ENCODE measurements at regions not wholly inside any gene's neighbourhood (a gene's known extent, or its start where the extent isn't known, plus 50 kb on each side); places are given as distances from the start of the nearest gene placed in this dataset.

DNA sequence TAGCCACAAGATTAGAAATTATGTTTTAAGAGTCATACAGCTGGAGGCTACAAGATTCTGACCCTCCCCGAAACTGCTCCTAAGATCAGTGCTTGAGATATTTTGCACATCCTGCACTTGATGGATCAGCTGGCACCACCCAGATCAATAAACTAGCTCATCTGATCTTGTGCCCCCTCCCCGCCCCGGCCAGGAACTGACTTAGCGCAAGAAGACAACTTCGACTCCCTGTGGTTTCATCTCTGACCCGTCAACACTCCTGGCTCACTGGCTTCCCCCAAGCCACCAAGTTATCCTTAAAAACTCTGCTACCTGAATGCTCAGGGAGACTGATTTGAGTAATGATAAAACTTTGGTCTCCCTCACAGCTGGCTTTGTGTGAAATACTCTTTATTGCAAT is 73.5 kb upstream of the NPSR1 start:
- no peak overlapping the region for H3K4me2 ChIP-seq
- H3K36me3 ChIP-seq (ENCODE audit: low read depth) = no peaks in the 10 kb centered on the region
- DNase-seq = no peak
- H3K79me2 ChIP-seq (ENCODE audit: low read depth) = no peaks in the 10 kb centered on the region
- H3K4me1 ChIP-seq (replicated peaks; ENCODE audit: insufficient read depth) = no peaks in the 10 kb centered on the region
- TF ChIP-seq EZH2 (IDR thresholded peaks at IDR 0.05; ENCODE audit: low read depth) = no peak
- no peak for TF ChIP-seq CTCF (conservative IDR thresholded peaks at IDR 0.05)
- POLR2A ChIA-PET (ENCODE audit: unreplicated experiment) = no interaction called here
- intact Hi-C loops (cut with micrococcal nuclease; ENCODE audit: unreplicated experiment) = no loop called here
- peaks cover 16% of the 10 kb centered on the region; the same call in 1 of the 2 replicates for H3K27me3 ChIP-seq (ENCODE audit: insufficient read depth, low read depth)
- no peak overlapping the region for H3K27ac ChIP-seq
- no TSS peak for BruUV-seq (replicated peaks)
- no peaks in the 10 kb centered on the region for H3K9me3 ChIP-seq (ENCODE audit: insufficient read depth, low read depth)
- no peaks in the 10 kb centered on the region; the same call in 1 of the 2 replicates for H3K9me2 ChIP-seq (ENCODE audit: insufficient read depth)
- CTCF ChIA-PET = no interaction called here
- H3F3A ChIP-seq (ENCODE audit: insufficient read depth, low read depth) = no peaks in the 10 kb centered on the region
- H3K4me3 ChIP-seq = no peak overlapping the region
- no peak overlapping the region for H2AFZ ChIP-seq
- no peaks in the 10 kb centered on the region for H4K20me1 ChIP-seq (ENCODE audit: insufficient read depth)

GRCh38 chr7:34596887-34597286 is 61.1 kb upstream of the NPSR1 start:
- BruUV-seq (replicated peaks) = no TSS peak
- ChIA-PET CTCF (interaction anchor here (1.2 to 1.4 kb wide), 2 partner anchors 276 to 462 kb away, joined by 5 to 8 read pairs; no protein-coding TSS in a partner anchor), POLR2A (ENCODE audit: unreplicated experiment) (no interaction called here)

DNA sequence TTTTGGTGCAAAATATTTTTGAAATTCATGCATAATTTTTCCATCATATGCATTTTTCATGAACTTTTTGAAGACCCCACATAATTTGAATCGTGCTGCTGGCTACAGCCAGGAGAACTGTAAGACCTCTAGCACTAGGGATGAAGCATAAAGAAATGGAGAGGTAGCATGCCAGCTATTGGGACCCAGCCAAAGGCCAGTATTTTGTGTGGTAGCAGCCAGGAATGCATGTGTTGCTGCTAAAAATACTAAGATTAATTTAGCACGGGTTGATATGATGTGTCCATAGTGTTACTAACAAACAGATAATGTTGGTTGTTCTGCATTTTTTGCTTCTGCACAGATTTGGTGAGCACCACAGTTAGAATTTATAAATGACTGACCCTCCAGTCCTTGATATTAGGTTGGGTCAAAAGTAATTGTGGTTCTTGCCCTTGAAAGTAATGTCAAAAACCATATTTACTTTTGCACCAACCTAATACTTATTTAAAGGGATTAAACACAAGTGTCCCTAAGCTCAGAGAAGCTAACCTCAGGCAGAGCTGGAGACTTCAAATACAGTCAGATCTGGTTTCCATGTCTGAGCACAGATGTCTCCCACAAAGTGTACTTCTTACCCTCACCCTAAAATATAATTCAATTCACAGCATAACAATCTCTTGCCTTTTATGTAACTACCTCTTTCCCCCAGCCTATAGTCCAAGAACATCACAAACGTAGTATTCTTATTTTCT is 54.1 kb upstream of the NPSR1 start:
- Histone ChIP-seq H3K4me3 (no peak overlapping the region), H3K4me2 (no peak overlapping the region), H3F3A (ENCODE audit: insufficient read depth, low read depth) (no peaks in the 10 kb centered on the region), H3K9me2 (ENCODE audit: insufficient read depth) (no peaks in the 10 kb centered on the region), H3K79me2 (ENCODE audit: low read depth) (no peaks in the 10 kb centered on the region), H4K20me1 (ENCODE audit: insufficient read depth) (no peaks in the 10 kb centered on the region), H3K9me3 (ENCODE audit: insufficient read depth, low read depth) (no peaks in the 10 kb centered on the region), H3K4me1 (replicated peaks; ENCODE audit: insufficient read depth) (no peaks in the 10 kb centered on the region), H3K27me3 (ENCODE audit: insufficient read depth, low read depth) (peaks cover 18% of the 10 kb centered on the region), H2AFZ (no peak overlapping the region), H3K36me3 (ENCODE audit: low read depth) (no peaks in the 10 kb centered on the region), H3K27ac (no peak overlapping the region)
- TF ChIP-seq EZH2 (IDR thresholded peaks at IDR 0.05; ENCODE audit: low read depth) (no peak), CTCF (conservative IDR thresholded peaks at IDR 0.05) (no peak)
- intact Hi-C loops (cut with micrococcal nuclease; ENCODE audit: unreplicated experiment) = no loop called here
- ChIA-PET CTCF (no interaction called here), POLR2A (ENCODE audit: unreplicated experiment) (no interaction called here)
- BruUV-seq (replicated peaks) = no TSS peak
- DNase-seq = no peak

More at GRCh38 chr7:34596887-34597286, 61.1 kb upstream of the NPSR1 start:
- Histone ChIP-seq H3K27me3 (ENCODE audit: insufficient read depth, low read depth) (peaks cover 34% of the 10 kb centered on the region), H3K79me2 (ENCODE audit: low read depth) (no peaks in the 10 kb centered on the region), H3F3A (ENCODE audit: insufficient read depth, low read depth) (no peaks in the 10 kb centered on the region), H3K9me3 (ENCODE audit: insufficient read depth, low read depth) (no peaks in the 10 kb centered on the region), H3K27ac (no peak overlapping the region), H4K20me1 (ENCODE audit: insufficient read depth) (no peaks in the 10 kb centered on the region), H2AFZ (no peak overlapping the region), H3K4me1 (replicated peaks; ENCODE audit: insufficient read depth) (no peaks in the 10 kb centered on the region), H3K36me3 (ENCODE audit: low read depth) (no peaks in the 10 kb centered on the region), H3K9me2 (ENCODE audit: insufficient read depth) (no peaks in the 10 kb centered on the region), H3K4me2 (no peak overlapping the region), H3K4me3 (no peak overlapping the region)
- intact Hi-C loops (cut with micrococcal nuclease; ENCODE audit: unreplicated experiment) = no loop called here
- DNase-seq = no peak
- TF ChIP-seq CTCF (conservative IDR thresholded peaks at IDR 0.05) (peak; percentile 72), EZH2 (IDR thresholded peaks at IDR 0.05; ENCODE audit: low read depth) (no peak)

Measured in PC-9 (cell line).